GM23248 (cell line): ENCODE measurements at regions not wholly inside any gene's neighbourhood (a gene's known extent, or its start where the extent isn't known, plus 50 kb on each side); places are given as distances from the start of the nearest gene placed in this dataset.

ENCODE experiments used
- DNase-seq: peaks from one replicate; pipeline ENCODE4 v3.0.0-alpha.2; 2015
- H2AFZ ChIP-seq: fragments of 200-600 bp; sonication (generic); 2 replicates; pipeline ENCODE4 v1.6.1; 2016; ENCODE audit warnings: antibody characterized with exemption
- H3F3A ChIP-seq: fragments of 200-600 bp; sonication (generic); 2 replicates; pipeline ENCODE4 v1.6.1; 2016; ENCODE audit warnings: mild to moderate bottlenecking, antibody characterized with exemption, mixed run types; ENCODE audit not compliant: insufficient read depth
- H3K27ac ChIP-seq: fragments of 200-600 bp; sonication (generic); 2 replicates; pipeline ENCODE4 v1.5.1; 2016; ENCODE audit warnings: mild to moderate bottlenecking
- H3K27me3 ChIP-seq: fragments of 200-600 bp; sonication (generic); replicated peaks from 2 replicates; pipeline ENCODE4 v1.6.1; 2016; ENCODE audit warnings: mild to moderate bottlenecking; ENCODE audit not compliant: insufficient read depth
- H3K36me3 ChIP-seq: fragments of 200-600 bp; sonication (generic); 2 replicates; pipeline ENCODE4 v1.6.1; 2016; ENCODE audit warnings: low read depth, mild to moderate bottlenecking
- H3K4me1 ChIP-seq: fragments of 200-600 bp; sonication (generic); 2 replicates; pipeline ENCODE4 v1.6.1; 2016; ENCODE audit warnings: mild to moderate bottlenecking; ENCODE audit not compliant: insufficient read depth
- H3K4me2 ChIP-seq: fragments of 200-600 bp; sonication (generic); one replicate; pipeline ENCODE4 v1.6.1; 2016; ENCODE audit warnings: mild to moderate bottlenecking; ENCODE audit not compliant: unreplicated experiment
- H3K4me3 ChIP-seq: fragments of 200-600 bp; sonication (generic); 2 replicates; pipeline ENCODE4 v1.5.1; 2016; ENCODE audit warnings: mild to moderate bottlenecking
- H3K79me2 ChIP-seq: fragments of 200-600 bp; sonication (generic); 2 replicates; pipeline ENCODE4 v1.6.1; 2016; ENCODE audit warnings: mild to moderate bottlenecking; ENCODE audit not compliant: insufficient read depth
- H3K9ac ChIP-seq: fragments of 200-600 bp; sonication (generic); 2 replicates; pipeline ENCODE4 v1.6.1; 2016; ENCODE audit warnings: mild to moderate bottlenecking
- H3K9me2 ChIP-seq: fragments of 200-600 bp; sonication (generic); 2 replicates; pipeline ENCODE4 v1.6.1; 2016; ENCODE audit warnings: mixed run types, mild to moderate bottlenecking, moderate library complexity; ENCODE audit not compliant: insufficient read depth
- H3K9me3 ChIP-seq: fragments of 200-600 bp; sonication (generic); one replicate; pipeline ENCODE4 v1.6.1; 2017; ENCODE audit warnings: low read depth
- H4K20me1 ChIP-seq: fragments of 200-600 bp; sonication (generic); 2 replicates; pipeline ENCODE4 v1.6.0; 2016; ENCODE audit not compliant: insufficient read depth
- EZH2 ChIP-seq: fragments of 200-600 bp; sonication (generic); IDR thresholded peaks from 2 replicates; pipeline ENCODE4 v1.6.1; 2018; ENCODE audit warnings: antibody characterized with exemption, mild to moderate bottlenecking; ENCODE audit not compliant: insufficient read depth, poor library complexity, severe bottlenecking
- EZH2phosphoT487 ChIP-seq: fragments of 200-600 bp; sonication (generic); IDR thresholded peaks from 2 replicates; pipeline ENCODE4 v1.6.1; 2018; ENCODE audit warnings: antibody characterized with exemption, moderate library complexity, mild to moderate bottlenecking, low read depth; ENCODE audit not compliant: insufficient read depth
- whole genome bisulfite sequencing, 2 experiments: methylation state at CpG; one replicate each; pipeline ENCODE4 v1.1.6; 2015 to 2017; ENCODE audit warnings: low lambda C conversion rate in 2 of 2, low coverage in 1 of 2; ENCODE audit errors: missing lambda C conversion rate in 2 of 2; 5-methylcytosine and 5-hydroxymethylcytosine counted together
- in situ Hi-C: fragments of 300-500 bp; cut with MboI; formaldehyde crosslinking; loops from 2 replicates; pipeline ENCODE4 v1.15.0; 2020

- Histone ChIP-seq H3K79me2 (no peaks in the 10 kb centered on the region), H3K9ac (no peak overlapping the region), H3K27ac (no peak overlapping the region), H3K4me1 (no peaks in the 10 kb centered on the region), H2AFZ (no peak overlapping the region), H3K9me2 (no peaks in the 10 kb centered on the region), H3K4me2 (no peak overlapping the region), H4K20me1 (no peaks in the 10 kb centered on the region), H3F3A (no peaks in the 10 kb centered on the region), H3K4me3 (no peak overlapping the region), H3K9me3 (no peaks in the 10 kb centered on the region), H3K27me3 (no peaks in the 10 kb centered on the region; the same call in 1 of the 2 replicates), H3K36me3 (no peaks in the 10 kb centered on the region)
- in situ Hi-C loops: no loop called here
- 57 to 58% methylated on average over 7 of the region's 7 CpGs for WGBS, 2 experiments
- DNase-seq: no peak
- no peak for TF ChIP-seq EZH2
- no peak for TF ChIP-seq EZH2phosphoT487
These were observed 112.0 kb upstream of the CLDN10 start for GRCh38 chr13:95440441-95441088.

GRCh38 chr13:95441326-95441725, 111.2 kb upstream of the CLDN10 start:
- TF ChIP-seq EZH2: no peak
- no peak for TF ChIP-seq EZH2phosphoT487
- DNase-seq: no peak
- Histone ChIP-seq H3K9ac (no peak overlapping the region), H2AFZ (no peak overlapping the region), H3K9me2 (no peaks in the 10 kb centered on the region), H3K27me3 (no peaks in the 10 kb centered on the region; the same call in 1 of the 2 replicates), H3K36me3 (no peaks in the 10 kb centered on the region), H4K20me1 (no peaks in the 10 kb centered on the region), H3K79me2 (no peaks in the 10 kb centered on the region), H3K9me3 (no peaks in the 10 kb centered on the region), H3K4me2 (no peak overlapping the region), H3F3A (no peaks in the 10 kb centered on the region), H3K4me3 (no peak overlapping the region), H3K27ac (no peak overlapping the region), H3K4me1 (no peaks in the 10 kb centered on the region)
- WGBS, 2 experiments: 20 to 36% methylated on average over 3 of the region's 3 CpGs
- in situ Hi-C loops: no loop called here

GRCh38 chr13:95444006-95444730, 108.4 kb upstream of the CLDN10 start:
- H3K9me3 ChIP-seq: no peaks in the 10 kb centered on the region
- H2AFZ ChIP-seq: no peak overlapping the region
- H4K20me1 ChIP-seq: no peaks in the 10 kb centered on the region
- no peak overlapping the region for H3K4me2 ChIP-seq
- TF ChIP-seq EZH2: no peak
- no peak for TF ChIP-seq EZH2phosphoT487
- in situ Hi-C loops: no loop called here
- no peaks in the 10 kb centered on the region for H3K9me2 ChIP-seq
- 53 to 57% methylated on average over 6 of the region's 6 CpGs for WGBS, 2 experiments
- no peak overlapping the region for H3K4me3 ChIP-seq
- H3F3A ChIP-seq: no peaks in the 10 kb centered on the region
- H3K27ac ChIP-seq: no peak overlapping the region
- no peaks in the 10 kb centered on the region for H3K79me2 ChIP-seq
- H3K36me3 ChIP-seq: no peaks in the 10 kb centered on the region
- H3K9ac ChIP-seq: no peak overlapping the region
- no peak for DNase-seq
- H3K27me3 ChIP-seq: no peaks in the 10 kb centered on the region; the same call in 1 of the 2 replicates
- H3K4me1 ChIP-seq: no peaks in the 10 kb centered on the region

- no peak overlapping the region for H3K9ac ChIP-seq
These were observed 107.4 kb upstream of the CLDN10 start for GRCh38 chr13:95445131-95445530.

More at GRCh38 chr13:95445131-95445530, 107.4 kb upstream of the CLDN10 start:
- Histone ChIP-seq H3K27ac (no peak overlapping the region), H3K27me3 (no peaks in the 10 kb centered on the region; the same call in 1 of the 2 replicates), H3K4me2 (no peak overlapping the region), H4K20me1 (no peaks in the 10 kb centered on the region), H3F3A (no peaks in the 10 kb centered on the region), H3K9me2 (no peaks in the 10 kb centered on the region), H3K9me3 (no peaks in the 10 kb centered on the region), H2AFZ (no peak overlapping the region), H3K4me3 (no peak overlapping the region), H3K36me3 (no peaks in the 10 kb centered on the region), H3K4me1 (no peaks in the 10 kb centered on the region), H3K79me2 (no peaks in the 10 kb centered on the region)
- 33 to 34% methylated on average over 4 of the region's 4 CpGs for WGBS, 2 experiments
- in situ Hi-C loops: no loop called here
- TF ChIP-seq EZH2 (no peak), EZH2phosphoT487 (no peak)
- DNase-seq: no peak
